Limb (tissue), 2 donors: ENCODE measurements at regions not wholly inside any gene's neighbourhood (a gene's known extent, or its start where the extent isn't known, plus 50 kb on each side); places are given as distances from the start of the nearest gene placed in this dataset.
"Not testable (repeated sequence)": the region's sequence is repeated elsewhere in the genome, so short reads cannot be mapped to it uniquely, and the experiment has no call there.

Source experiments
- DNase-seq, 2 donors: peaks; one replicate each; pipeline ENCODE4 v3.0.0-alpha.2; 2016; ENCODE audit errors: extremely low spot score in 2 of 2

GRCh38 chr12:88720785-88721650, 140.7 kb upstream of the KITLG start:
- no peak for DNase-seq

- DNase-seq = no peak
Observed at GRCh38 chr12:88720231-88720630, 140.0 kb upstream of the KITLG start.

GRCh38 chr12:88717188-88717587, 136.9 kb upstream of the KITLG start:
- no peak for DNase-seq

- no peak for DNase-seq
Observed at GRCh38 chr12:88716240-88716639, 136.0 kb upstream of the KITLG start.

- no peak for DNase-seq
Observed at GRCh38 chr12:88715673-88716072, 135.4 kb upstream of the KITLG start.

GRCh38 chr12:88714263-88714882, 134.1 kb upstream of the KITLG start:
- not testable (repeated sequence) for DNase-seq

GRCh38 chr12:88707800-88708199, 127.5 kb upstream of the KITLG start:
- DNase-seq = no peak

GRCh38 chr12:88706286-88706685, 126.0 kb upstream of the KITLG start:
- DNase-seq = no peak

GRCh38 chr12:88703790-88704189, 123.5 kb upstream of the KITLG start:
- no peak for DNase-seq

- no peak for DNase-seq
Observed at GRCh38 chr12:88698471-88698870, 118.2 kb upstream of the KITLG start.

GRCh38 chr12:88693837-88694445, 113.7 kb upstream of the KITLG start:
- no peak for DNase-seq

GRCh38 chr12:88691811-88692210, 111.5 kb upstream of the KITLG start:
- DNase-seq = no peak

- DNase-seq = no peak
Observed at GRCh38 chr12:88684610-88685009, 104.3 kb upstream of the KITLG start.

GRCh38 chr12:88684170-88684569, 103.9 kb upstream of the KITLG start:
- DNase-seq = no peak

- no peak for DNase-seq
Observed at GRCh38 chr12:88683628-88684027, 103.4 kb upstream of the KITLG start.

- no peak for DNase-seq
Observed at GRCh38 chr12:88681271-88681670, 101.0 kb upstream of the KITLG start.

GRCh38 chr12:88677464-88677863, 97.2 kb upstream of the KITLG start:
- no peak for DNase-seq

- DNase-seq = not testable (repeated sequence)
Observed at GRCh38 chr12:88667615-88668014, 87.3 kb upstream of the KITLG start.

- DNase-seq = no peak
Observed at GRCh38 chr12:88665071-88665470, 84.8 kb upstream of the KITLG start.

GRCh38 chr12:88662961-88663360, 82.7 kb upstream of the KITLG start:
- DNase-seq = no peak

- no peak for DNase-seq
Observed at GRCh38 chr12:88662093-88662492, 81.8 kb upstream of the KITLG start.

GRCh38 chr12:88658009-88658408, 77.7 kb upstream of the KITLG start:
- no peak for DNase-seq

GRCh38 chr12:88650715-88651114, 70.4 kb upstream of the KITLG start:
- DNase-seq = no peak
